AG20443 (cell line): ENCODE measurements at regions not wholly inside any gene's neighbourhood (a gene's known extent, or its start where the extent isn't known, plus 50 kb on each side); places are given as distances from the start of the nearest gene placed in this dataset.
"Not testable (repeated sequence)": the region's sequence is repeated elsewhere in the genome, so short reads cannot be mapped to it uniquely, and the experiment has no call there.

Source experiments
- DNase-seq: peaks from one replicate; pipeline ENCODE4 v3.0.0; 2012; ENCODE audit warnings: low spot score, mixed read lengths

DNA sequence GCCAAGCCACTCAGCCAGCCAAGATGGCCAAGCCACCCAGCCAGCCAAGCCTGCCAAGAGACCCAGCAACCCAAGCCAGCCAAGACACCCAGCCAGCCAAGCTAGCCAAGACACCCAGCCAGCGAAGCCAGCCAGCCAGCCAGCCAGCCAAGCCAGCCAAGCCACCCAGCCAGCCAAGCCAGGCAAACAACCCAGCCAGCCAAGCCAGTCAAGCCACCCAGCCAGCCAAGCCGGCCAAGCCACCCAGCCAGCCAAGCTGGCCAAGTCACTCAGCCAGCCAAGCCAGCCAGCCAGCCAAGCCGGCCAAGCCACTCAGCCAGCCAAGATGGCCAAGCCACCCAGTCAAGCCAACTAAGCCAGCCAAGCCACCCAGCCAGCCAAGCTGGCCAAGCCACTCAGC, 337.5 kb upstream of the PLGLB2 start:
- not testable (repeated sequence) for DNase-seq

DNA sequence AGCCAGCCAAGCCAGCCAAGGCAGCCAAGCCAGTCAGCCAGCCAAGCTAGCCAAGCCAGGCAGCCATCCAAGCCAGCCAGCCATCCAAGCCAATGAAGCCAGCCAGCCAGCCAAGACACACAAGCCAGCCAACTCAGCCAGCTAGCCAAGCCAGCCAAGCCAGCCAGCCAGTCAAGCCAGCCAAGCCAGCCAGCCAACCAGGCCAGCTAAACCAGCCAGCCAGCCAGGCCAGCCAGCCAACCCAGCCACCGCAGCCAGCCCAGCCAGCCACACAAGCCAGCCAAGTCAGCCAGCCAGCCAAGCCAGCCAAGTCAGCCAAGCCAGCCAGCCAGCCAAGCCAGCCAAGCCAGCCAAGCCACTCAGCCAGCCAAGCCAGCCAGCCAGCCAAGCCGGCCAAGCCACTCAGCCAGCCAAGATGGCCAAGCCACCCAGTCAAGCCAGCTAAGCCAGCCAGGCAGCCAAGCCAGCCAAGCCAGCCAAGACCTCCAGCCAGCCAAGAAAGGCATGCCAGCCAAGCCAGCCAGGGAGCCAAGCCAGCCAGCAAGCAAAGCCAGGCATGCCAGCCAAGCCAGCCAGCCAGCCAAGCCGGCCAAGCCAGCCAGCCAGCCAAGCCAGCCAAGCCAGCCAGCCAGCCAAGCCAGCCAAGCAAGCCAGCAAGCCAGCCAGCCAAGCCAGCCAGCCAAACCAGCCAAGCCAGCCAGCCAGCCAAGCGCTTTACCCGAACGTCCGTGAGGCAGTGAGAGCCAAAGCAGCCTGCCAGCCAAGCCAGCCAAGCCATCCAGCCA, 335.7 kb upstream of the PLGLB2 start:
- not testable (repeated sequence) for DNase-seq

DNA sequence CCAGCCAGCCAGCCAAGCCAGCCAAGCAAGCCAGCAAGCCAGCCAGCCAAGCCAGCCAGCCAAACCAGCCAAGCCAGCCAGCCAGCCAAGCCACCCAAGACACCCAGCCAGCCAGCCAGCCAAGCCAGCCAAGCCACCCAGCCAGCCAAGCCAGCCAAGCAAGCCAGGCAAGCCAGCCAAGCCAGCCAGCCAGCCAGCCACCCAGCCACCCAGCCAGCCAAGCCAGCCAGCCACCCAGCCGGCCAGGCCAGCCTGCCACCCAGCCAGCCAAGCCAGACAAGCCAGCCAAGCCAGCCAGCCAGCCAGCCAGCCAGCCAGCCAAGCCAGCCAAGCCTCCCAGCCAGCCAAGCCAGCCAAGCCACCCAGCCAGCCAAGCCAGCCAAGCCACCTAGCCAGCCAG, 333.6 kb upstream of the PLGLB2 start:
- not testable (repeated sequence) for DNase-seq

GRCh38 chr2:87414795-87415570, 332.9 kb upstream of the PLGLB2 start:
- DNase-seq: not testable (repeated sequence)

- not testable (repeated sequence) for DNase-seq
These were observed 332.2 kb upstream of the PLGLB2 start for GRCh38 chr2:87415586-87416265.

DNA sequence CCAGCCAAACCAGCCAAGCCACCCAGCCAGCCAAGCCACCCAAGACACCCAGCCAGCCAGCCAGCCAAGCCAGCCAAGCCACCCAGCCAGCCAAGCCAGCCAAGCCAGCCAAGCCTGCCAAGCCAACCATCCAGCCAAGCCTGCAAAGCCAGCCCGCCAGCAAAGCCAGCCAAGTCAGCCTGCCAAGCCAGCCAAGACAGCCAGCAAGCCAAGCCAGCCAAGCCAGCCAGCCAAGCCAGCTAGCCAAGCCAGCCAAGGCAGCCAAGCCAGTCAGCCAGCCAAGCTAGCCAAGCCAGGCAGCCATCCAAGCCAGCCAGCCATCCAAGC, 331.7 kb upstream of the PLGLB2 start:
- not testable (repeated sequence) for DNase-seq

GRCh38 chr2:87417147-87417546, 330.7 kb upstream of the PLGLB2 start:
- DNase-seq: not testable (repeated sequence)

- DNase-seq: not testable (repeated sequence)
These were observed 329.9 kb upstream of the PLGLB2 start for GRCh38 chr2:87417742-87418567.

GRCh38 chr2:87418823-87419822, 328.8 kb upstream of the PLGLB2 start:
- not testable (repeated sequence) for DNase-seq

GRCh38 chr2:87419980-87420379, 327.9 kb upstream of the PLGLB2 start:
- DNase-seq: not testable (repeated sequence)

DNA sequence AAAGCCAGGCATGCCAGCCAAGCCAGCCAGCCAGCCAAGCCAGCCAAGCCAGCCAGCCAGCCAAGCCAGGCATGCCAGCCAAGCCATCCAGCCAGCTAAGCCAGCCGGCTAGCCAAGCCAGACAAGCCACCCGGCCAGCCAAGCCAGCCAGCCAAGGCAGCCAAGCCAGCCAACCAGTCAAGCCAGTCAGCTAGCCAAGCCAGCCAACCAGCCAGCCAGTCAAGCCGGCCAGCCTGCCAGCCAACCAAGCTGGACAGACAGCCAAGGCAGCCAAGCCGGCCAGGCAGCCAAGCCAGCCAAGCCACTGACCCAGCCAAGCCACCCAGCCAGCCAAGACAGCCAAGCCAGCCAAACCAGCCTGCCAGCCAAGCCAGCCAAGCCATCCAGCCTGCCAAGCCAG, 326.9 kb upstream of the PLGLB2 start:
- not testable (repeated sequence) for DNase-seq

- not testable (repeated sequence) for DNase-seq
These were observed 323.8 kb upstream of the PLGLB2 start for GRCh38 chr2:87423796-87424762.

- DNase-seq: not testable (repeated sequence)
These were observed 323.1 kb upstream of the PLGLB2 start for GRCh38 chr2:87424763-87425154.

DNA sequence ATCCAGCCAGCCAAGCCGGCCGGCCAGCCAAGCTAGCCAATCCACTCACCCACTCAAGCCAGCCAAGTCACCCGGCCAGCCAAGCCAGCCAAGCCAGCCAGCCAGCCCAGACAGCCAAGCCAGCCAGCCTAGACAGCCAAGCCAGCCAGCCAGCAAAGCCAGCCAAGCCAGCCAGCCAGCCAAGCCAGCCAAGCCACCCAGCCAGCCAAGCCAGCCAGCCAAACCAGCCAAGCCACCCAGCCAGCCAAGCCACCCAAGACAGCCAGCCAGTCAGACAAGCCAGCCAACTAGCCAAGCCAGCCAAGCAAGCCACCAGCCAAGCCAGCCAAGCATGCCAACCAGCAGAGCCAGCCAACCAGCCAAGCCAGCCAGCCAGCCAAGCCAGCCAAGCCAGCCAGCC, 322.7 kb upstream of the PLGLB2 start:
- DNase-seq: not testable (repeated sequence)

GRCh38 chr2:87425717-87426116, 322.2 kb upstream of the PLGLB2 start:
- DNase-seq: not testable (repeated sequence)

DNA sequence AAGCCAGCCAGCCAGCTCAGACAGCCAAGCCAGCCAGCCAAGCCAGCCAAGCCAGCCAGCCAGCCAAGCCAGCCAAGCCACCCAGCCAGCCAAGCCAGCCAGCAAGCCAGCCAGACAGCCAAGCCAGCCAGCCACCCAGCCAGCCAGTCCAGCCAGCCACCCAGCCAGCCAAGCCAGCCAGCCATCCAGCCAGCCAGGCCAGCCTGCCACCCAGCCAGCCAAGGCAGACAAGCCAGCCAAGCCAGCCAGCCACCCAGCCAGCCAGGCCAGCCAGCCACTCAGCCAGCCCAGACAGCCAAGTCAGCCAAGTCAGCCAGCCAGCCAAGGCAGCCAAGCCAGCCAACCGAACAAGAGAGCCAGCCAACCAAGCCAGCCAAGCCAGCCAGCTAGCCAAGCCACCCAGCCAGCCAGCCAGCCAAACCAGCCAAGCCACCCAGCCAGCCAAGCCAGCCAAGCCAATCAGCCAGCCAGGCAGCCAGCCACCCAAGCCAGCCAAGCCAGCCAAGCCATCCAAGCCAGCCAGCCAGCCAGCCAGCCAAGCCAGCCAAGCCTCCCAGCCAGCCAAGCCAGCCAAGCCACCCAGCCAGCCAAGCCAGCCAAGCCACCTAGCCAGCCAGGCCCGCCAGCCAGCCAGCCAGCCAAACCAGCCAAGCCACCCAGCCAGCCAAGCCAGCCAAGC, 319.3 kb upstream of the PLGLB2 start:
- not testable (repeated sequence) for DNase-seq

DNA sequence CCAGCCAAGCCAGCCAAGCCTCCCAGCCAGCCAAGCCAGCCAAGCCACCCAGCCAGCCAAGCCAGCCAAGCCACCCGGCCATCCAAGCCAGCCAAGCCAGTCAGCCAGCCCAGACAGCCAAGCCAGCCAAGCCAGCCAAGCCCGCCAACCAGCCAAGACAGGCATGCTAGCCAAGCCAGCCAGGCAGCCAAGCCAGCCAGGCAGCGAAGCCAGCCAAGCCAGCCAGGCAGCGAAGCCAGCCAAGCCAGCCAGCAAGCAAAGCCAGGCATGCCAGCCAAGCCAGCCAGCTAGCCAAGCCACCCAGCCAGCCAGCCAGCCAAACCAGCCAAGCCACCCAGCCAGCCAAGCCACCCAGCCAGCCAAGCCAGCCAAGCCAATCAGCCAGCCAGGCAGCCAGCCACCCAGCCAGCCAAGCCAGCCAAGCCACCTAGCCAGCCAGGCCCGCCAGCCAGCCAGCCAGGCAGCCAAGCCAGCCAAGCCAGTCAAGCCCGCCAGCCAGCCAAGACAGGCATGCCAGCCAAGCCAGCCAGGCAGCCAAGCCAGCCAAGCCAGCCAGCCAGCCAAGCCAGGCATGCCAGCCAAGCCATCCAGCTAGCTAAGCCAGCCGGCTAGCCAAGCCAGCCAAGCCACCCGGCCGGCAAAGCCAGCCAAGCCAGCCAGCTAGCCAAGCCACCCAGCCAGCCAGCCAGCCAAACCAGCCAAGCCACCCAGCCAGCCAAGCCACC, 318.5 kb upstream of the PLGLB2 start:
- DNase-seq: not testable (repeated sequence)

- DNase-seq: not testable (repeated sequence)
These were observed 318.0 kb upstream of the PLGLB2 start for GRCh38 chr2:87429931-87430275.
